ENCODE measurements at regions not wholly inside any gene's neighbourhood (a gene's known extent, or its start where the extent isn't known, plus 50 kb on each side); places are given as distances from the start of the nearest gene placed in this dataset.

DNA sequence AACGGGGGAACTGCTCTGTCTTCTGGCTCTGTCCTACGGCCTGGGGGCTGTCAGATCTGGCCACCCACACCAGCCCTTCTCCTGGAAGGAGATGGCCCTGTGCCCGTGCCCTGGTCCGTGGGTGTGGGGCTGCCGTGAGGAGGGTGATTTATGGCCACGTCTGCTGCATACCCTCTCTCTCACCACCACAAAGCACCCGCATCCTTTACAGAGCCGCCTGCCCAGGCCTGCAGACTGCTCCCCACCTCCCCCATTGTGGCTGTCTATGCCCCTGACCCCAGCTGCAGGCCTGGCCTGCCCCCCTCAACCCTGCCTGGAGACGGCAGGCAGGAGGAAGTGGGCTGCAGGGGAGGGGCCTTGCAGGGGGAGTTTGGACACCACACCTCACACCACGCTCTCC, 72.7 kb upstream of the GATA5 start (continued):
- TF ChIP-seq, protein P1, sequence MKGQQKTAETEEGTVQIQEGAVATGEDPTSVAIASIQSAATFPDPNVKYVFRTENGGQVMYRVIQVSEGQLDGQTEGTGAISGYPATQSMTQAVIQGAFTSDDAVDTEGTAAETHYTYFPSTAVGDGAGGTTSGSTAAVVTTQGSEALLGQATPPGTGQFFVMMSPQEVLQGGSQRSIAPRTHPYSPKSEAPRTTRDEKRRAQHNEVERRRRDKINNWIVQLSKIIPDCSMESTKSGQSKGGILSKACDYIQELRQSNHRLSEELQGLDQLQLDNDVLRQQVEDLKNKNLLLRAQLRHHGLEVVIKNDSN (IDR thresholded peaks at IDR 0.05; ENCODE audit: borderline replicate concordance, extremely low read length, insufficient read depth, low read depth, low read length) = no peak
- TF ChIP-seq ZNF622 (IDR thresholded peaks at IDR 0.05) (no peak), CHD1 (IDR thresholded peaks at IDR 0.05; ENCODE audit: low read depth, low read length) (no peak), SMC3 (IDR thresholded peaks at IDR 0.05; ENCODE audit: borderline replicate concordance, low read length) (no peak), CBX5 (IDR thresholded peaks at IDR 0.05; ENCODE audit: low read depth) (no peak)
- TF ChIP-seq, protein P2, sequence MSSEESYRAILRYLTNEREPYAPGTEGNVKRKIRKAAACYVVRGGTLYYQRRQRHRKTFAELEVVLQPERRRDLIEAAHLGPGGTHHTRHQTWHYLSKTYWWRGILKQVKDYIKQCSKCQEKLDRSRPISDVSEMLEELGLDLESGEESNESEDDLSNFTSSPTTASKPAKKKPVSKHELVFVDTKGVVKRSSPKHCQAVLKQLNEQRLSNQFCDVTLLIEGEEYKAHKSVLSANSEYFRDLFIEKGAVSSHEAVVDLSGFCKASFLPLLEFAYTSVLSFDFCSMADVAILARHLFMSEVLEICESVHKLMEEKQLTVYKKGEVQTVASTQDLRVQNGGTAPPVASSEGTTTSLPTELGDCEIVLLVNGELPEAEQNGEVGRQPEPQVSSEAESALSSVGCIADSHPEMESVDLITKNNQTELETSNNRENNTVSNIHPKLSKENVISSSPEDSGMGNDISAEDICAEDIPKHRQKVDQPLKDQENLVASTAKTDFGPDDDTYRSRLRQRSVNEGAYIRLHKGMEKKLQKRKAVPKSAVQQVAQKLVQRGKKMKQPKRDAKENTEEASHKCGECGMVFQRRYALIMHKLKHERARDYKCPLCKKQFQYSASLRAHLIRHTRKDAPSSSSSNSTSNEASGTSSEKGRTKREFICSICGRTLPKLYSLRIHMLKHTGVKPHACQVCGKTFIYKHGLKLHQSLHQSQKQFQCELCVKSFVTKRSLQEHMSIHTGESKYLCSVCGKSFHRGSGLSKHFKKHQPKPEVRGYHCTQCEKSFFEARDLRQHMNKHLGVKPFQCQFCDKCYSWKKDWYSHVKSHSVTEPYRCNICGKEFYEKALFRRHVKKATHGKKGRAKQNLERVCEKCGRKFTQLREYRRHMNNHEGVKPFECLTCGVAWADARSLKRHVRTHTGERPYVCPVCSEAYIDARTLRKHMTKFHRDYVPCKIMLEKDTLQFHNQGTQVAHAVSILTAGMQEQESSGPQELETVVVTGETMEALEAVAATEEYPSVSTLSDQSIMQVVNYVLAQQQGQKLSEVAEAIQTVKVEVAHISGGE (CRISPR knock-in tag; IDR thresholded peaks at IDR 0.05) = no peak

DNA sequence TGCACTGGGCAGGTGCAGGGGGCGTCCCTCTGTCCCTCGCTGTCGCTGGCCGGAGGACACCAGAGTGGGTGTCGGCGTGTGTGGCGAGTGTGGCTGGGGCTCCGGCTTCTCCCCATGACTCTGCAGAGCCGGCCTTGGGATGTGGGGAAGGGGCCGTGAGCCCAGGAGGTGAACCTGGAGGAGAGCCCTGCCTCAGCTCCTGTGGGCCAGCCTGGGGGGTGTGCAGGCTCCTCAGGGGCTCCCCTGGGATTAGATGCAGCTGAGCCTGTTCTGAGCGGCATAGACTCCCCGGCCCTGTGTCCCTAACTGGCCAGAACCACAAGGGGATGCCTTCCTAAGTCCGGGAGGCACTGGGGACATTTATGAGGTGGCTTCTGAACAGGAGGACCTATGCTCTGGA, 73.2 kb upstream of the GATA5 start:
- no peaks in the 10 kb centered on the region for H4K20me1 ChIP-seq (ENCODE audit: control insufficient read depth, insufficient read depth)
- 38% methylated on average over 13 of the region's 13 CpGs for WGBS (ENCODE audit: insufficient coverage, insufficient replicate concordance, low lambda C conversion rate, missing lambda C conversion rate)
- no peaks in the 10 kb centered on the region for H3K36me3 ChIP-seq (ENCODE audit: control insufficient read depth in 2 of 2, insufficient read depth in 2 of 2, low read length in 1 of 2)
- no peak for ATAC-seq
- ChIA-PET CTCF (no interaction called here), RAD21 (ENCODE audit: unreplicated experiment) (no interaction called here), POLR2A (no interaction called here), SMC1A (ENCODE audit: uncharacterized antibody, unreplicated experiment) (no interaction called here)
- FAIRE-seq = no peak
- no peak overlapping the region for H2AFZ ChIP-seq (ENCODE audit: control insufficient read depth, low read depth, low read length)
- no peaks in the 10 kb centered on the region for H3K4me1 ChIP-seq (ENCODE audit: control insufficient read depth, insufficient read depth, low read length)
- in situ Hi-C loops (cut with MboI) (no loop called here), intact Hi-C loops (cut with micrococcal nuclease; ENCODE audit: unreplicated experiment) (no loop called here)
- no peak overlapping the region for H3K27ac ChIP-seq (ENCODE audit: control insufficient read depth, insufficient read depth)
- H3K9ac ChIP-seq (ENCODE audit: control insufficient read depth, insufficient read depth, low read length) = no peak overlapping the region
- no peak for DNase-seq (ENCODE audit: low read depth, low spot score)
- no TSS peak for BruUV-seq (replicated peaks)
- H3K4me2 ChIP-seq (ENCODE audit: control insufficient read depth, insufficient read depth) = no peak overlapping the region
- TF ChIP-seq SMC3 (IDR thresholded peaks at IDR 0.05; ENCODE audit: borderline replicate concordance, low read length) = no peak
- TF ChIP-seq NR2C2 (IDR thresholded peaks at IDR 0.05; ENCODE audit: borderline replicate concordance, control insufficient read depth, insufficient read length, low read depth) = no peak
- TF ChIP-seq EZH2 (IDR thresholded peaks at IDR 0.05; ENCODE audit: borderline replicate concordance, control insufficient read depth, low read depth, low read length) = no peak
- no peak for TF ChIP-seq JUNB (IDR thresholded peaks at IDR 0.05)
- H3K27me3 ChIP-seq (replicated peaks in 1 of 2; ENCODE audit: control insufficient read depth in 2 of 2, insufficient read depth in 2 of 2, low read length in 1 of 2) = peaks cover 2 to 10% of the 10 kb centered on the region in 2 experiments; a peak in 3 of 4 replicates
- H3K9me3 ChIP-seq (replicated peaks; ENCODE audit: control insufficient read depth, insufficient read depth, low read length) = no peaks in the 10 kb centered on the region; the same call in 2 of the 3 replicates
- no peaks in the 10 kb centered on the region for H3K79me2 ChIP-seq (ENCODE audit: control insufficient read depth, insufficient read depth, low read length)
- no peak overlapping the region for H3K4me3 ChIP-seq

All from GM12878 (cell line).